Osteoblast (primary cell): ENCODE measurements at regions not wholly inside any gene's neighbourhood (a gene's known extent, or its start where the extent isn't known, plus 50 kb on each side); places are given as distances from the start of the nearest gene placed in this dataset.

ENCODE experiments used
- DNase-seq: peaks from one replicate; pipeline ENCODE4 v3.0.0; 2011; ENCODE audit warnings: low spot score, mixed read lengths; ENCODE audit not compliant: insufficient read length; ENCODE audit errors: missing footprints
- H2AFZ ChIP-seq: 2 replicates; pipeline ENCODE4 v1.6.0; 2011; ENCODE audit warnings: mild to moderate bottlenecking, low read length
- H3K27ac ChIP-seq: 2 replicates; pipeline ENCODE4 v1.5.1; 2011; ENCODE audit warnings: mild to moderate bottlenecking, low read depth, low read length, moderate library complexity
- H3K27me3 ChIP-seq: 2 replicates; pipeline ENCODE4 v1.6.0; 2012; ENCODE audit warnings: mild to moderate bottlenecking, control low read depth, inconsistent platforms, low read length, moderate library complexity; ENCODE audit not compliant: insufficient read depth
- H3K36me3 ChIP-seq: 2 replicates; pipeline ENCODE4 v1.5.1; 2011; ENCODE audit warnings: mild to moderate bottlenecking, low read length, control low read depth, moderate library complexity; ENCODE audit not compliant: insufficient read depth
- H3K4me1 ChIP-seq: 2 replicates; pipeline ENCODE4 v1.5.1; 2011; ENCODE audit warnings: mild to moderate bottlenecking, low read length, control low read depth, moderate library complexity; ENCODE audit not compliant: insufficient read depth
- H3K4me2 ChIP-seq: 2 replicates; pipeline ENCODE4 v1.6.0; 2011; ENCODE audit warnings: mild to moderate bottlenecking, low read length; ENCODE audit not compliant: insufficient read depth
- H3K4me3 ChIP-seq: fragments of 200-600 bp; sonication (generic); 3 replicates; pipeline ENCODE4 v1.5.1; 2012; ENCODE audit warnings: mild to moderate bottlenecking, low read length, inconsistent platforms; ENCODE audit not compliant: insufficient read depth
- H3K79me2 ChIP-seq: 2 replicates; pipeline ENCODE4 v1.6.0; 2012; ENCODE audit warnings: mild to moderate bottlenecking, low read length, control low read depth, inconsistent platforms; ENCODE audit not compliant: insufficient read depth
- H3K9me3 ChIP-seq: 2 replicates; pipeline ENCODE4 v1.5.1; 2011; ENCODE audit warnings: low read depth, low read length, control low read depth
- H4K20me1 ChIP-seq: 2 replicates; pipeline ENCODE4 v1.6.0; 2012; ENCODE audit warnings: mild to moderate bottlenecking, low read length, control low read depth; ENCODE audit not compliant: insufficient read depth
- TF ChIP-seq, protein P1 (sequence below): IDR thresholded peaks from 2 replicates; pipeline ENCODE4 v1.5.1; 2011; ENCODE audit warnings: mild to moderate bottlenecking, low read depth, low read length, moderate library complexity; ENCODE audit errors: extremely low read depth

DNA sequence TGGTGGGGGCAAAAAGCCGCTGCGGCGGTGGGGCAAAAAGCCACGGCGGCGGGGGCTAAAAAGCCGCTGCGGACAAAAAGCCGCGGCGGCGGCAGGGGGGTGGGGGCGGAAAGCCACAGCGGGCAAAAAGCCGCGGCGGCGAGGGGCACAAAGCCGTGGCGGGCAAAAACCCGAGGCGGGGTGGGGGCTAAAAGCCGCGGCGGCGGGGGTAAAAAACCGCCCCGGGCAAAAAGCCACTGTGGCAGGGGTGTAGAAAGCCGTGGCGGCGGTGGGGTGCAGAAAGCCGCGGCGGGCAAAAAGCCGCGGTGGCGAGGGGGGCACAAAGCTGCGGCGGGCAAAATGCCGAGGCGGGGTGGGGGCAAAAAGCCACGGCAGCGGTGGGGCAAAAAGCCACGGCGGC, 3901.8 kb downstream of the SRGAP2C start:
- TF ChIP-seq, protein P1, sequence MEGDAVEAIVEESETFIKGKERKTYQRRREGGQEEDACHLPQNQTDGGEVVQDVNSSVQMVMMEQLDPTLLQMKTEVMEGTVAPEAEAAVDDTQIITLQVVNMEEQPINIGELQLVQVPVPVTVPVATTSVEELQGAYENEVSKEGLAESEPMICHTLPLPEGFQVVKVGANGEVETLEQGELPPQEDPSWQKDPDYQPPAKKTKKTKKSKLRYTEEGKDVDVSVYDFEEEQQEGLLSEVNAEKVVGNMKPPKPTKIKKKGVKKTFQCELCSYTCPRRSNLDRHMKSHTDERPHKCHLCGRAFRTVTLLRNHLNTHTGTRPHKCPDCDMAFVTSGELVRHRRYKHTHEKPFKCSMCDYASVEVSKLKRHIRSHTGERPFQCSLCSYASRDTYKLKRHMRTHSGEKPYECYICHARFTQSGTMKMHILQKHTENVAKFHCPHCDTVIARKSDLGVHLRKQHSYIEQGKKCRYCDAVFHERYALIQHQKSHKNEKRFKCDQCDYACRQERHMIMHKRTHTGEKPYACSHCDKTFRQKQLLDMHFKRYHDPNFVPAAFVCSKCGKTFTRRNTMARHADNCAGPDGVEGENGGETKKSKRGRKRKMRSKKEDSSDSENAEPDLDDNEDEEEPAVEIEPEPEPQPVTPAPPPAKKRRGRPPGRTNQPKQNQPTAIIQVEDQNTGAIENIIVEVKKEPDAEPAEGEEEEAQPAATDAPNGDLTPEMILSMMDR, result no peak
- no peaks in the 10 kb centered on the region for H3K36me3 ChIP-seq

DNA sequence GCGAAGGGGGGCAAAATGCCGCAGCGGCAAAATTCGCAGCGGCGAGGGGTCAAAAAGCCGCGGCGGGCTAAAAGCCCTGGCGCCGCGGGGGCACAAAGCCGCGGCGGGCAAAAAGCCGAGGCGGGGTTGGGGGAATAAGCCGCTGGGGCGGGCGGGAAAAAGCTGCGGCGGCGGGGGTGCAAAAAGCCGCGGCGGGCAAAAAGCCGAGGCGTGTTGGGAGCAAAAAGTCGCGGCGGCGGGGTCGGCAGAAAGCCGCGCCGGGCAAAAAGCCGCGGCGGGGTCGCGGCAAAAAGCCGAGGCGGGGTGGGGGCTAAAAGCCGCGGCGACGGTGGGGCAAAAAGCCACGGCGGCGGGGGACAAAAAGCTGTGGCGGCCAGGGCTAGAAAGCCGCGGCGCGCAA, 3902.5 kb downstream of the SRGAP2C start:
- no peak overlapping the region for H3K27ac ChIP-seq

More for the DNA sequence above, 3901.8 kb downstream of the SRGAP2C start:
- Histone ChIP-seq H3K79me2 (no peaks in the 10 kb centered on the region), H3K4me1 (no peaks in the 10 kb centered on the region), H3K27me3 (no peaks in the 10 kb centered on the region), H4K20me1 (no peaks in the 10 kb centered on the region), H3K4me2 (no peak overlapping the region), H3K4me3 (no peak overlapping the region), H3K27ac (no peak overlapping the region), H3K9me3 (peaks cover 8% of the 10 kb centered on the region), H2AFZ (no peak overlapping the region)
- no peak for DNase-seq

DNA sequence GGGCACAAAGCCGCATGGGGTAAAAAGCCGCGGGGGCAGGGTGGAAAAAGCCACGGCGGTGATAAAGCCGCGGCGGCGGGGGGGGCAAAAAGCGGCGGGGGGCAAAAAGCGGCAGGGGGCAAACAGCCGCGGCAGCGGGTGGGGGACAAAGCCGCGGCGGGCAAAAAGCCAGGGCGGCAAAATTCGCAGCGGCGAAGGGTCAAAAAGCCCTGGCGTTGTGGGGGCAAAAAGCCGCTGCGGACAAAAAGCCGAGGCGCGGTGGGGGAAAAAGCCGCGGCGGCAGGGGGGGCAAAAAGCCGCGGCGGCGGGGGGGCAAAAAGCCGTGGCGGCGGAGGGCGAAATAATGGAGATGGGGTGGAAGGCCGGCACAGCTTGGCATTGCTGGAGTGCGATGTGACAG, 3902.9 kb downstream of the SRGAP2C start:
- no peak overlapping the region for H3K27ac ChIP-seq
- H3K36me3 ChIP-seq, result no peaks in the 10 kb centered on the region
- no peaks in the 10 kb centered on the region for H3K79me2 ChIP-seq
- no peaks in the 10 kb centered on the region for H3K4me1 ChIP-seq
- H3K27me3 ChIP-seq, result no peaks in the 10 kb centered on the region
- H4K20me1 ChIP-seq, result no peaks in the 10 kb centered on the region
- H3K9me3 ChIP-seq, result peaks cover 8% of the 10 kb centered on the region
- no peak for DNase-seq
- H3K4me2 ChIP-seq, result no peak overlapping the region
- H3K4me3 ChIP-seq, result no peak overlapping the region
- H2AFZ ChIP-seq, result no peak overlapping the region
- TF ChIP-seq, protein P1, result no peak

More for the DNA sequence above, 3902.5 kb downstream of the SRGAP2C start:
- no peak overlapping the region for H3K4me2 ChIP-seq
- H3K9me3 ChIP-seq, result peaks cover 8% of the 10 kb centered on the region
- TF ChIP-seq, protein P1, result no peak
- no peaks in the 10 kb centered on the region for H3K27me3 ChIP-seq
- H4K20me1 ChIP-seq, result no peaks in the 10 kb centered on the region
- H3K36me3 ChIP-seq, result no peaks in the 10 kb centered on the region
- no peaks in the 10 kb centered on the region for H3K79me2 ChIP-seq
- H2AFZ ChIP-seq, result no peak overlapping the region
- no peaks in the 10 kb centered on the region for H3K4me1 ChIP-seq
- DNase-seq, result no peak
- H3K4me3 ChIP-seq, result no peak overlapping the region

DNA sequence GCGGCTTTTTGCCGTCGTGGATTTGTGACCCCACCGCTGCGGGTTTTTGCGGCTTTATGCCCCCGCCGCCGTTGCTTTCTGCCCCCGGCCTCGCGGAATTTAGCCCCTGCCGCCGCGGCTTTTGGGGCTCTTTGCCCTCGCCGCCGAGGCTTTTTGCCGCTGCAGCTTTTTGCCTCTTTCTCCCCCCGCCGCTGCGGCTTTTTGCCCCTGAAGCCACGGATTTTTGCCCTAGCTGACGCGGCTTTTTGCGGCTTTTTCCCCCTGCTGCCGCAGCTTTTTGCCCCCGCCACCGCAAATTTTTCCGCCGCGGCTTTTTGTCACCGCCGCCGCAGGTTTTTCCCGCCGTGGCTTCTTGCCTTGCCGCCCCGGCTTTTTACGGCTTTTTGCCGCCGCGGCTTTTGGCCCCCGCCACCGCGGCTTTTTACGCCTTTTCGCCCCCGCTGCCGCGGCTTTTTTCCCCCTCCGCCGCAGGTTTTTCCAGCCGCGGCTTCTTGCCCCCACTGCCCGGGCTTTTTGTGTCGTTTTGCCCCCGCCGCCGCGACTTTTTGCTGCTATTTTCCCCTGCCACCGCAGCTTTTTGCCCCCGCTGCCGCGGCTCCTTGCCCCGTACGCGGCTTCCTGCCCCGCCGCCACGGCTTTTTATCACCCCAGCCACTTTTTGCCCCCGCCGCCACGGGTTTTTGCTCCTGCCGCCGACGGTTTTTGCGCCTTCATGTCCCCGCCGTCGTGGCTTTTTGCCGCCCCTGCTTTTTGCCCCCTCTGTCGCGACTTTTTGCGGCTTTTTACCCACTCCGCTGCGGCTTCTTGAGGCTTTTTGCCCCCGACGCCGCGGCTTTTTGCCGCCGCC, 3933.6 kb downstream of the SRGAP2C start:
- Histone ChIP-seq H3K9me3 (no peaks in the 10 kb centered on the region), H4K20me1 (no peaks in the 10 kb centered on the region), H3K4me3 (no peak overlapping the region), H2AFZ (no peak overlapping the region), H3K27me3 (no peaks in the 10 kb centered on the region), H3K36me3 (no peaks in the 10 kb centered on the region), H3K79me2 (no peaks in the 10 kb centered on the region), H3K4me1 (no peaks in the 10 kb centered on the region), H3K27ac (no peak overlapping the region), H3K4me2 (no peak overlapping the region)
- TF ChIP-seq, protein P1, result no peak
- DNase-seq, result no peak
